NCI-H774 (cell line): ENCODE measurements at regions not wholly inside any gene's neighbourhood (a gene's known extent, or its start where the extent isn't known, plus 50 kb on each side); places are given as distances from the start of the nearest gene placed in this dataset.
"Not testable (repeated sequence)": the region's sequence is repeated elsewhere in the genome, so short reads cannot be mapped to it uniquely, and the experiment has no call there.

Experiments used
- DNase-seq: peaks from one replicate; lab custom pipeline; 2025; lab: John Stamatoyannopoulos, UW

DNA sequence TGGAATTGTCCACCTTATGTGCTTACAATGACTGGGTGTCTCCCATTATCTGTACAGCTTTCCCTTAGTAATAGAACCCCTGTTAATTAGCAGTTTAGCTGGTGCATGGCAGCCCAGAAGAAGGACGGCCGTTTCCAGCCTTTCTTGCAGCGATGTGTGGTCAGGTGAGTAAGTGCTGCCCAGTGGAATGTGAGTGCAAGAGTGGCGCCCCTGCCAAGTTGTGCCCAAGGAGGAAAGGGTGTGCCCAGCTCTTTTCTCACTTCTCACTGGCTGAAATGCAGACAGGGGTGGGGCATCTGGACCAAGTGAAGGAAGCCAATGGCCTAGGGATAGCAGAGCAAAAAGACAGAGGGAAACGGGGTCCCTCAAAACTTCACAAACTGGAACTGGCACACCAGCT is 296.8 kb downstream of the PREX1 start:
- no peak for DNase-seq

DNA sequence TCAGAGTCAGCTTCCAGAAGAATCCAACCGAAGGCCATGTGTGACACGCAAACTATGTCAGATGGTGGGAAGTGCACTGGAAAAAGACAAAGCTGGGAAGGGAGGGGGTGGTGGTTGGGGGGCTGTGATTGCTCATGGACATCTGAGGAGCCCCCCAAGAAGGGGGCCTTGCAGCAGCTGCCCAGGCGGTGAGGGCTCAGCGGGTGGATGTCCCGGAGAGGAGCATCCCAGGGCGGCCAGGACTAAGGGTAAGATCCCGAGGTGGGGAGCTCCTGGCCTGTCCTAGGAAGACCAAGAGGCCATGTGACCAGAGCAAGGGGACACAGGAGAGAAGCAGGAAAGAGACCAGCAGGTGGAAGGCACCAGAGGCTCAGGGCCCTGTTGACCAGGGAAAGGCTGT is 299.5 kb downstream of the PREX1 start:
- DNase-seq: no peak

DNA sequence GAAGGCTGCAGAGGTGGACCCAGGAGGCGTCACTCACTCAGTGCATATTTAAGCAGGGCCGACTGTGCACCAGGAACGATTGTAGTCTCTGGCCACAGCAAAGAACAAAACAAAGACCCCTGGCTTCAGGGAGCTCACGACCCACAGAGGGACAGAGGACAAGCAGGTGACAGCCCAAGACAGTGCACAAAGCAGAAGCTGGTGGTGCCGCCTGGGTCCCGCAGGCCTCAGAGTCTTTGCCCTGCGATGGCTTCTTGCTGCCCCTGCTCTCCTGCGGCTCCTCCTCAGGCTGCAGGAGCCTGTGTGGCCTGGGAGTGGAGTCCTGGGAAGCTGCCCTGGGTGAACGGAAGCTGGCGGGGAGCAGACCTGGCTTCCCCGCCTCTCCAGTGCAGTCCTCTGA is 300.0 kb downstream of the PREX1 start:
- no peak for DNase-seq

GRCh38 chr20:48526936-48527335 is 300.9 kb downstream of the PREX1 start:
- DNase-seq: no peak

GRCh38 chr20:48525400-48525799 is 302.4 kb downstream of the PREX1 start:
- no peak for DNase-seq

GRCh38 chr20:48524582-48524981 is 303.2 kb downstream of the PREX1 start:
- no peak for DNase-seq

DNA sequence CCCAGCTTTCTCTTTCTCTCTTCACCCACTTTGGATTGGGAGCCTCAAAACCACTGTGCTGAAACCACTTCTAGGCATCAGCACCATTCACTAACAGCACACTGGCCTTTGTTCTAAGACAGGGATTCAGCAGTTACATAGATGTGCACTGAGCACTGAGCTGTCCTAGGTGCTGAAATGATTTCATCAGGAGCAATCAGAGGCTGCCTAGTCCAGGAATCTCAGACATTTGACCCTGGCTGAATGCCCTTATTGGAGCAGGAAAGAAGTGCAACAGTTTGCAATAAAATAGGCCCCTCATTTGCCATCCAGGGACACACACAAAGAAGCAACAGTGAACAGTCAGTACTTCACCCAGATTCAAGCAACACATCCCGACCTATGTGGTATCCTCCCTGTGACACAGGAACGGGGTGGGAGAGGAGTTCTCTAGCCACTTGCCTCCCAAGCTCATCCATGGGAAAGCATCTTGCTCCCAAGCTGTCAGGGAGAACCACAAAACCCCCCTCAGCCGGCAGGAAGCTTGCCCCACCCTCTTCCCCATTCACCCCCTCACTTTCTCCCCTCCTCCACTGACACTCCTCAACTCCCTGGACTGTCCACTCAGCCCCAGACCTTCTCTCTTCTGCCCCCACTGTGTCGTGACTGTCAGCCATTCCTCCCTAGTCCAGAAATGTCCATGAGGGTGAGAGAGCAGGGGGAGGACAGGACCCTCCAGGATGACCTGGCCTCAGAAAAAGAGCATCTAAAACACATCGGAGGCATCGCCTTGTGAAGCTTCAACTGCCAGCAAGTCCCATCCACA is 304.4 kb downstream of the PREX1 start:
- DNase-seq: no peak

DNA sequence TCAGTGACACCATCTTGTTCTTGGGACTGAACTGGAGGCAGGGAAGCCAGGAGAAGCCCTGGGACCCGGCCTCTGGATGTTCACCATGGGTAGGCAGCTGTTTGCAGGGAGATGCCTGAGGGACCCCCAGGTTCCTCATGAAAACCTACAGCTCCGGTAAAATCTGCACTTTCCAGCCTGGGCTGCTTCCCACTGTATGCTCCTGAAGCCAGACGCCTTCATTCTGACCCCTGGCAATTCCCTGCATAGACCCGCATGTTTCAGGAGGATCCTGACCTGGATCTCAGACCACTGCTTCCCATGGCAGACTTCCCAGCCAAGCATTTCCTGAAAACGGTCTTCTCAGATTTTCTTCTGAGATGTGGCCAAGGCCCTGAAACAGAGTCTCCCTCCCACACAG is 306.7 kb downstream of the PREX1 start:
- DNase-seq: no peak

- DNase-seq: not testable (repeated sequence)
These were observed 311.6 kb downstream of the PREX1 start for GRCh38 chr20:48516196-48516595.

DNA sequence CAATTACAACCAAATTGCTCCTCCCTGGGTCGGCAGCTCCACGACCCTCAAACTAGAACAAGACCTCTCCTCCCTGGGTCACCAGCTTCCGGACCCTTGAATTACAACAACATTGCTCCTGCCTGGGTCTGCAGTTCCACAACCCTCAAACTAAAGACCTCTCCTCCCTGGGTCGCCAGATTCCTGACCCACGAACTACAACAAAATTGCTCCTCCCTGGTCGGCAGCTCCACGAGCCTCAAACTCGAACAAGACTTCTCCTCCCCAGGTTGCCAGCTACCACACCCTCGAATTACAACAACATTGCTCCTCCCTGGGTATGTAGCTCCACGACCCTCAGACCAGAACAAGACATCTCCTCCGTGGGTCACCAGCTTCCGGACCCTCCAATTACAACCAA is 313.2 kb downstream of the PREX1 start:
- not testable (repeated sequence) for DNase-seq

- not testable (repeated sequence) for DNase-seq
These were observed 315.3 kb downstream of the PREX1 start for GRCh38 chr20:48512539-48512938.

- DNase-seq: not testable (repeated sequence)
These were observed 322.7 kb downstream of the PREX1 start for GRCh38 chr20:48505066-48505465.

DNA sequence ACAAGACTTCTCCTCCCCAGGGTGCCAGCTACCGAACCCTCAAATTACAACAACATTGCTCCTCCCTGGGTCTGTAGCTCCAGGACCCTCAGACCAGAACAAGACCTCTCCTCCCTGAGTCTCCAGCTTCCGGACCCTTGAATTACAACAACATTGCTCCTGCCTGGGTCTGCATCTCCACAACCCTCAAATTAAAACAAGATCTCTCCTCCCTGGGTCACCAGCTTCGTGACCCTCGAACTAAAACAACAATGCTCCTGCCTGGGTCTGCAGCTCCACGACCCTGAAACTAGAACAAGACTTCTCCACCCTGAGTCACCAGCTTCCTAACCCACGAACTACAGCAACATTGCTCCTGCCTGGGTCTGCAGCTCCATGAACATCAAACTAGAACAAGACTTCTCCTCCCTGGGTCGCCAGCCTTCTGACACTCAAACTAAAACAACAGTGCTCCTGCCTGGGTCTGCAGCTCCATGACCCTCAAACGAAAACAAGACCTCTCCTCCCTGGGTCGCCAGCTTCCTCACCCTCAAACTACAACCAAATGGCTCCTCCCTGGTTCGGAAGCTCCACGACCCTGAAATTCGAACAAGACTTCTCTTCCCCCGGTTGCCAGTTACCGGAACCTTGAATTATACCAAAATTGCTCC is 324.5 kb downstream of the PREX1 start:
- no peak for DNase-seq

GRCh38 chr20:48502758-48503157 is 325.0 kb downstream of the PREX1 start:
- no peak for DNase-seq

DNA sequence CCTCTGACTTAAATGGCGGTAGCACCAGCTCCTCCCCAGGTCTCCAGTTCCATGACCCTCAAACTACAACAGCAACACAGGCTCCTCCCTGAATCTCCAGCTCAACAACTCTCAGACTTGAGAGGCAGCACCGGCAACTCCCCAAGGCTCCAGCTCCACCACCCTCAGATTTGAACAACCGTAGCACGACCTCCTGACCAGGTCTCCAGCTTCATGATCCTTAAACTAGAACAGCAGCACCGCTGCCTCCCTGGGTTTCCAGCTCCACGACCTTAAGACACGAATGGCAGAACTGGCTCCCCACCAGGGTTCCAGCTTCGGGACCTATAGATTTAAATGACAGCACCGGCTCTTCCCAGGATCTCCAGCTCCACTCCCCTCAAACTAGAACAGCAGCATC is 325.8 kb downstream of the PREX1 start:
- no peak for DNase-seq

GRCh38 chr20:48500900-48501299 is 326.9 kb downstream of the PREX1 start:
- DNase-seq: not testable (repeated sequence)

- DNase-seq: not testable (repeated sequence)
These were observed 328.9 kb downstream of the PREX1 start for GRCh38 chr20:48498939-48499338.

GRCh38 chr20:48498125-48498524 is 329.7 kb downstream of the PREX1 start:
- not testable (repeated sequence) for DNase-seq

- no peak for DNase-seq
These were observed 333.8 kb downstream of the PREX1 start for GRCh38 chr20:48493966-48494365.

GRCh38 chr20:48493331-48493730 is 334.5 kb downstream of the PREX1 start:
- not testable (repeated sequence) for DNase-seq

- DNase-seq: no peak
These were observed 335.1 kb downstream of the PREX1 start for GRCh38 chr20:48492715-48493070.

DNA sequence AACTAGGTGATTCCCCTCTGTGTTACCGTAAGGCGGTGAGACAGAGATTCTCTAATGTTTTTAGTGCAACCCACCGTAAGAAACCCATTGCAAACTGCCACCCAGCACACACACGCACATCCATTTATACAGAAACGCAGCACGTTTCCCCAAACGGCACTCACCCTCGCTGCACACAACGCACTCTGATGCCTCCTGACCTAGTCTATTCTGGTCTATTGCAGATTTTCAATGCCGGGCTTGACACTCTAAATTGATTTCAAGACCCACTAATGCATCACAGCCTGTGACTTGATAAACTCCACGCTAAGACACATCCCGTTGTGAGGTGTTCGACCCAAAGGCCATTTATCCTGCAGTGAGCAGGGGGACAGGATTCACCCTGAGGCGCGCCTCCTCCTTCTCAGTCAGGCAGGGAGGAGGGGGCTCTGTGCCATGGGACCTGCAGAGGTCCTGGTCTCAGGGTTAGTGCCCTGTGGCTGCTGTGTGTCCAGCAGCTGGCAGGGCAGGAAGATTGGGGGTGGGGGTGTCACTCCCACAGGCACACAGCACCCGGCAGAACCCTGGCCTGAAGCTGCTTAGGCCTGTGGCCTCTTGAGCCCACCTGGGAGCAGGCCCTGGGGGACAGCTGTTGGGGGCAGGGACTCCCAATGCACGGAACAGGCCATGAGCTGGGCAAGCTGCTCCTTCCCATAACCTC is 335.6 kb downstream of the PREX1 start:
- DNase-seq: no peak
